ENCODE measurements at regions not wholly inside any gene's neighbourhood (a gene's known extent, or its start where the extent isn't known, plus 50 kb on each side); places are given as distances from the start of the nearest gene placed in this dataset.
"Not testable (repeated sequence)": the region's sequence is repeated elsewhere in the genome, so short reads cannot be mapped to it uniquely, and the experiment has no call there.

- Histone ChIP-seq H3K4me3 (ENCODE audit: low read depth in 1 of 5, low read length in 5 of 5) (no peak overlapping the region), H3K9ac (ENCODE audit: low read length in 5 of 5) (no peak overlapping the region), H3K4me1 (ENCODE audit: control insufficient read depth in 5 of 5, insufficient read depth in 5 of 5, low read length in 5 of 5) (peaks cover 0 to 5% (median 0%) of the 10 kb centered on the region in 5 donors), H3K27me3 (ENCODE audit: control insufficient read depth in 5 of 5, insufficient read depth in 4 of 5, low read length in 5 of 5) (peaks cover 0 to 5% (median 0%) of the 10 kb centered on the region in 5 donors), H3K27ac (ENCODE audit: low read depth, low read length) (no peak overlapping the region), H3K9me3 (ENCODE audit: control insufficient read depth in 5 of 5, low read length in 5 of 5) (peaks cover 5 to 9% (median 7%) of the 10 kb centered on the region in 5 donors), H3K36me3 (ENCODE audit: control insufficient read depth in 5 of 5, insufficient read depth in 5 of 5, low read length in 5 of 5) (no peaks in the 10 kb centered on the region)
Measured at GRCh38 chr16:22635357-22635761, 124.7 kb downstream of the NPIPB5 start.

GRCh38 chr16:22635801-22636200 lies 125.1 kb downstream of the NPIPB5 start:
- peaks cover 0 to 5% (median 0%) of the 10 kb centered on the region in 5 donors for H3K27me3 ChIP-seq (ENCODE audit: control insufficient read depth in 5 of 5, insufficient read depth in 4 of 5, low read length in 5 of 5)
- H3K9me3 ChIP-seq (ENCODE audit: control insufficient read depth in 5 of 5, low read length in 5 of 5): peaks cover 5 to 9% (median 7%) of the 10 kb centered on the region in 5 donors
- H3K27ac ChIP-seq (ENCODE audit: low read depth, low read length): no peak overlapping the region
- no peaks in the 10 kb centered on the region for H3K36me3 ChIP-seq (ENCODE audit: control insufficient read depth in 5 of 5, insufficient read depth in 5 of 5, low read length in 5 of 5)
- no peak overlapping the region for H3K4me3 ChIP-seq (ENCODE audit: low read depth in 1 of 5, low read length in 5 of 5)
- H3K9ac ChIP-seq (ENCODE audit: low read length in 5 of 5): no peak overlapping the region
- peaks cover 0 to 5% (median 0%) of the 10 kb centered on the region in 5 donors for H3K4me1 ChIP-seq (ENCODE audit: control insufficient read depth in 5 of 5, insufficient read depth in 5 of 5, low read length in 5 of 5)

DNA sequence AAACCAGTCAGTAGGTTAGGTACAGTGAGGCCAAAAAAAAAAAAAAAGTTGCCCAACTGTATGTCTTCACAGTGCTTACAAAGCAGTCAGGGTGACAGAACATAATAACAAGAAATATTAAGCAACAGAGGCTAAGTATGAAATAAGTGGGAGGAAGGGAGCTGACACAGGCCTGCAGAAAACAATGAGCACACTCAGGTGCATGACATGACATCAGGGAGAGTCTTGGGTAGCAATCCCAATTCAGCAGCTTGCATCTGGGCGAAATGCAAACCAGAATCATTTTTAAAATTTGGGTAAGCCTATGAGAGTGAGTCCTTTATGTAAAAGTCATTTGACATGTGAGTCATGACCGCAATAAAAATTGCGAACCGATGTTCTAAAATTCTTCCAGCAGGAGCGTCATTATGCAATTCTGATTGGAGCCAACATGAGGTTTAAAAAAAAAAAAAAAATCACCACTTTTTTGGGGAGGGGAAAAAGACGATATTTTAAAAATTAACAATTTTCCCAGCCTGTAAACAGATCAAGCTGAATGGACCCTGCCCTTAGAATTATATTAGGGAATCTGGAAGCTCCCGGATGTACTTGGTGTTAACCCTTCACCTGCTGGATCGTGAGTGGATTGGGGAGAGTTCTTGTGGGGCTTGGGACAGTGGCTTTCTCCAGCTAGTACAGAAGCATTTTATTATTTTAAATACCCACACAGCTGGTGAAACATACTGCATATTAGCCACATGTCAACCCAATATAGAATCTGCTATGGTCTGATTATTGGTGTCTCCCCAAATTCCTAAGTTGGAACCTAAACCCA lies 127.9 kb downstream of the NPIPB5 start:
- H3K36me3 ChIP-seq (ENCODE audit: control insufficient read depth in 5 of 5, insufficient read depth in 5 of 5, low read length in 5 of 5): no peaks in the 10 kb centered on the region
- peaks cover 0 to 5% (median 0%) of the 10 kb centered on the region in 5 donors for H3K4me1 ChIP-seq (ENCODE audit: control insufficient read depth in 5 of 5, insufficient read depth in 5 of 5, low read length in 5 of 5)
- H3K27me3 ChIP-seq (ENCODE audit: control insufficient read depth in 5 of 5, insufficient read depth in 4 of 5, low read length in 5 of 5): peaks cover 0 to 5% (median 2%) of the 10 kb centered on the region in 5 donors
- H3K9ac ChIP-seq (ENCODE audit: low read length in 5 of 5): no peak overlapping the region
- H3K4me3 ChIP-seq (ENCODE audit: low read depth in 1 of 5, low read length in 5 of 5): no peak overlapping the region
- peaks cover 5 to 9% (median 7%) of the 10 kb centered on the region in 5 donors for H3K9me3 ChIP-seq (ENCODE audit: control insufficient read depth in 5 of 5, low read length in 5 of 5)
- no peak overlapping the region for H3K27ac ChIP-seq (ENCODE audit: low read depth, low read length)

GRCh38 chr16:22641131-22641628 lies 130.5 kb downstream of the NPIPB5 start:
- Histone ChIP-seq H3K27me3 (ENCODE audit: control insufficient read depth in 5 of 5, insufficient read depth in 4 of 5, low read length in 5 of 5) (peaks cover 0 to 9% (median 0%) of the 10 kb centered on the region in 5 donors), H3K4me3 (ENCODE audit: low read depth in 1 of 5, low read length in 5 of 5) (no peak overlapping the region), H3K9ac (ENCODE audit: low read length in 5 of 5) (no peak overlapping the region), H3K9me3 (ENCODE audit: control insufficient read depth in 5 of 5, low read length in 5 of 5) (peaks cover 7 to 9% (median 7%) of the 10 kb centered on the region in 5 donors), H3K4me1 (ENCODE audit: control insufficient read depth in 5 of 5, insufficient read depth in 5 of 5, low read length in 5 of 5) (peaks cover 0 to 5% (median 0%) of the 10 kb centered on the region in 5 donors), H3K36me3 (ENCODE audit: control insufficient read depth in 5 of 5, insufficient read depth in 5 of 5, low read length in 5 of 5) (no peaks in the 10 kb centered on the region), H3K27ac (ENCODE audit: low read depth, low read length) (no peak overlapping the region)

- Histone ChIP-seq H3K27ac (ENCODE audit: low read depth, low read length) (no peak overlapping the region), H3K4me3 (ENCODE audit: low read depth in 1 of 5, low read length in 5 of 5) (no peak overlapping the region), H3K4me1 (ENCODE audit: control insufficient read depth in 5 of 5, insufficient read depth in 5 of 5, low read length in 5 of 5) (peaks cover 0 to 5% (median 0%) of the 10 kb centered on the region in 5 donors), H3K27me3 (ENCODE audit: control insufficient read depth in 5 of 5, insufficient read depth in 4 of 5, low read length in 5 of 5) (peaks cover 0 to 14% (median 4%) of the 10 kb centered on the region in 5 donors), H3K9ac (ENCODE audit: low read length in 5 of 5) (no peak overlapping the region), H3K36me3 (ENCODE audit: control insufficient read depth in 5 of 5, insufficient read depth in 5 of 5, low read length in 5 of 5) (no peaks in the 10 kb centered on the region), H3K9me3 (ENCODE audit: control insufficient read depth in 5 of 5, low read length in 5 of 5) (peaks cover under 1 to 4% (median 4%) of the 10 kb centered on the region in 5 donors)
Measured at GRCh38 chr16:22642416-22643088, 131.9 kb downstream of the NPIPB5 start.

DNA sequence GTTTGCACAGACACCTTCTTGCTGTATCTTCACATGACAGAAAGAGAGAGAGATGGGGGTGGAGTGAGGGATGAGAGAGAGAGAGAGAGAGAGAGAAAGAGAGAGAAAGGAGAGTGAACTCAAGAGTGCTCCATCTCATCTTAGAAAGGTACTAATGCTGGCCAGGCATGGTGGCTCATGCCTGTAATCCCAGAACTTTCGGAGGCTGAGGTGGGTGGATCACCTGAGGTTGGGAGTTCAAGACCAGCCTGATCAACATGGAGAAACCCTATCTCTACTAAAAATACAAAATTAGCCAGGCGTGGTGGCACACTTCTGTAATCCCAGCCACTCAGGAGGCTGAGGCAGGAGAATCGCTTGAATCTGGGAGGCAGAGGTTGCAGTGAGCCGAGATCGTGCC lies 132.5 kb downstream of the NPIPB5 start:
- H3K4me3 ChIP-seq (ENCODE audit: low read depth in 1 of 5, low read length in 5 of 5); H3K27ac ChIP-seq (ENCODE audit: low read depth, low read length); H3K9me3 ChIP-seq (ENCODE audit: control insufficient read depth in 5 of 5, low read length in 5 of 5); H3K9ac ChIP-seq (ENCODE audit: low read length in 5 of 5); H3K4me1 ChIP-seq (ENCODE audit: control insufficient read depth in 5 of 5, insufficient read depth in 5 of 5, low read length in 5 of 5); H3K36me3 ChIP-seq (ENCODE audit: control insufficient read depth in 5 of 5, insufficient read depth in 5 of 5, low read length in 5 of 5): not testable (repeated sequence)
- peaks cover 0 to 14% (median 4%) of the 10 kb centered on the region in 5 donors for H3K27me3 ChIP-seq (ENCODE audit: control insufficient read depth in 5 of 5, insufficient read depth in 4 of 5, low read length in 5 of 5)

DNA sequence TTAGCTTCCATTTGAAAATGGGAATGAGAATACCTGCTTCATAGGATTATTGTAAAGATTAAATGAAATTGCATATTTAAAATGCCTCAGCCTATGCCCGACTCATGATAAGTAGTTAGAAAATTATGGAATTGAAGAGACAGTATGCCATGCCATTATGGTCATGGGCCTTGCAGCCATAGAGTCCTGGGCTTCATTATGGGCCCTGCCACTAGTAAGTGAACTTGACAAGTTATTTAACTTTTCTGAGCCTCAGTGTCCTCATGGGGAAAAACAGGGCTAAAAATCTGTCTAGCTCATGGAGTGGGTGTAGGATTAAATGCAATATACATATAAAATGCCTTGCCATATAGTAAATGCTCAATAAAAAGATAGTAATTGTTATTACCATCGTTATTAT lies 133.2 kb downstream of the NPIPB5 start:
- no peak overlapping the region for H3K4me3 ChIP-seq (ENCODE audit: low read depth in 1 of 5, low read length in 5 of 5)
- no peaks in the 10 kb centered on the region for H3K4me1 ChIP-seq (ENCODE audit: control insufficient read depth in 5 of 5, insufficient read depth in 5 of 5, low read length in 5 of 5)
- H3K27me3 ChIP-seq (ENCODE audit: control insufficient read depth in 5 of 5, insufficient read depth in 4 of 5, low read length in 5 of 5): peaks cover 0 to 14% (median 4%) of the 10 kb centered on the region in 5 donors
- no peaks in the 10 kb centered on the region for H3K36me3 ChIP-seq (ENCODE audit: control insufficient read depth in 5 of 5, insufficient read depth in 5 of 5, low read length in 5 of 5)
- no peak overlapping the region for H3K9ac ChIP-seq (ENCODE audit: low read length in 5 of 5)
- no peak overlapping the region for H3K27ac ChIP-seq (ENCODE audit: low read depth, low read length)
- H3K9me3 ChIP-seq (ENCODE audit: control insufficient read depth in 5 of 5, low read length in 5 of 5): peaks cover 0 to 4% (median 0%) of the 10 kb centered on the region in 5 donors

- peaks cover 0 to 4% (median 0%) of the 10 kb centered on the region in 5 donors for H3K9me3 ChIP-seq (ENCODE audit: control insufficient read depth in 5 of 5, low read length in 5 of 5)
- no peaks in the 10 kb centered on the region for H3K4me1 ChIP-seq (ENCODE audit: control insufficient read depth in 5 of 5, insufficient read depth in 5 of 5, low read length in 5 of 5)
- H3K4me3 ChIP-seq (ENCODE audit: low read depth in 1 of 5, low read length in 5 of 5): no peak overlapping the region
- H3K36me3 ChIP-seq (ENCODE audit: control insufficient read depth in 5 of 5, insufficient read depth in 5 of 5, low read length in 5 of 5): no peaks in the 10 kb centered on the region
- H3K9ac ChIP-seq (ENCODE audit: low read length in 5 of 5): no peak overlapping the region
- peaks cover 0 to 14% (median 4%) of the 10 kb centered on the region in 5 donors for H3K27me3 ChIP-seq (ENCODE audit: control insufficient read depth in 5 of 5, insufficient read depth in 4 of 5, low read length in 5 of 5)
- no peak overlapping the region for H3K27ac ChIP-seq (ENCODE audit: low read depth, low read length)
Measured at GRCh38 chr16:22645868-22646267, 135.2 kb downstream of the NPIPB5 start.

DNA sequence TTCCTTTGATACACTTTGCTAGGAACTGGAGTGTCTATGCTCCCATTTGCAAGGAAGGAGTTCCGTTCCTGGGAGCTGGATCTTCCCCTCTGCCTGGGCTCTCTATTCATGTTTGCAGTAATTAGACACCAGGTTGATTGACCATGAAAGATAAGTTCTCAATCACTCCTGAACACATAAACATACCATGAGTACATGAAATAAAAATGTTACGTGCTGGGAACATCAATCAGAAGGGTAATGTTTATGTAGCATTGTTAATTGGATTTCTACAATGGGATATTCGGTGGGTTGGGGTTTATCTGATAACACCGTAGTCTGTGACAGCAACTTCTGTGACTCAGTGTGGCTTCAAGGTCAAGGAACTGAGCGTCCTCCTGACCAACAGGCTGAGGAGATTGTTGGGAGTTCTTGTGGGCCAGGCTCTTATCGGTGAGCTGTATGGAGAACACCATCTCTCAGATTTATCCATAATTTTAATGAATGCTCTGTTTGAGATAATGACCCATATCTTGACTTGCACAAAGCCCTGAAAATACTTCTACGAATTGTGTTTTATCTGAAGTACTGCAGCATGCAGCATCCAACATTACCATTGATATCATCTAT lies 136.4 kb downstream of the NPIPB5 start:
- no peak overlapping the region for H3K9ac ChIP-seq (ENCODE audit: low read length in 5 of 5)
- no peaks in the 10 kb centered on the region for H3K4me1 ChIP-seq (ENCODE audit: control insufficient read depth in 5 of 5, insufficient read depth in 5 of 5, low read length in 5 of 5)
- H3K27ac ChIP-seq (ENCODE audit: low read depth, low read length): no peak overlapping the region
- no peak overlapping the region for H3K4me3 ChIP-seq (ENCODE audit: low read depth in 1 of 5, low read length in 5 of 5)
- peaks cover 0 to 4% (median 0%) of the 10 kb centered on the region in 5 donors for H3K9me3 ChIP-seq (ENCODE audit: control insufficient read depth in 5 of 5, low read length in 5 of 5)
- H3K27me3 ChIP-seq (ENCODE audit: control insufficient read depth in 5 of 5, insufficient read depth in 4 of 5, low read length in 5 of 5): peaks cover 0 to 14% (median 4%) of the 10 kb centered on the region in 5 donors
- H3K36me3 ChIP-seq (ENCODE audit: control insufficient read depth in 5 of 5, insufficient read depth in 5 of 5, low read length in 5 of 5): no peaks in the 10 kb centered on the region

All from subcutaneous abdominal adipose tissue (tissue), 5 donors.